Colonic mucosa (tissue), 4 donors: ENCODE measurements at regions not wholly inside any gene's neighbourhood (a gene's known extent, or its start where the extent isn't known, plus 50 kb on each side); places are given as distances from the start of the nearest gene placed in this dataset.
A peak's percentile ranks its signal among the peaks of the same experiment; 100 is the strongest.
"Not testable (repeated sequence)": the region's sequence is repeated elsewhere in the genome, so short reads cannot be mapped to it uniquely, and the experiment has no call there.

ENCODE experiments used
- DNase-seq: peaks from one replicate; pipeline ENCODE4 v3.0.0-alpha.2; 2020
- H3K27ac ChIP-seq: fragments of 200-600 bp; one replicate; pipeline ENCODE4 v1.8.0; 2021
- H3K27me3 ChIP-seq: fragments of 200-600 bp; one replicate; pipeline ENCODE4 v1.8.0; 2021
- H3K36me3 ChIP-seq: fragments of 200-600 bp; one replicate; pipeline ENCODE4 v1.8.0; 2021
- H3K4me1 ChIP-seq: fragments of 200-600 bp; one replicate; pipeline ENCODE4 v1.8.0; 2021; ENCODE audit warnings: mild to moderate bottlenecking
- H3K4me3 ChIP-seq: fragments of 200-600 bp; one replicate; pipeline ENCODE4 v1.8.0; 2021
- H3K9ac ChIP-seq, 2 donors: one replicate each; pipeline ENCODE4 v1.7.0; 2013; ENCODE audit warnings: control low read depth in 2 of 2, low read depth in 2 of 2, low read length in 2 of 2
- H3K9me3 ChIP-seq: fragments of 200-600 bp; one replicate; pipeline ENCODE4 v1.8.0; 2021
- intact Hi-C: fragments of 100-400 bp; cut with DNase I; formaldehyde crosslinking; loops from one replicate; pipeline ENCODE4 v1.14.1; 2022
- TF ChIP-seq, protein P1 (sequence below): fragments of 200-600 bp; IDR thresholded peaks from one replicate; pipeline ENCODE4 v1.8.0; 2022; ENCODE audit warnings: antibody characterized with exemption, mild to moderate bottlenecking
- donor health status: healthy.
- donor health status: DM: no; HTN: no; CAD: no.
- donor health status: DM: no; HTN: no; CAD: no.

DNA sequence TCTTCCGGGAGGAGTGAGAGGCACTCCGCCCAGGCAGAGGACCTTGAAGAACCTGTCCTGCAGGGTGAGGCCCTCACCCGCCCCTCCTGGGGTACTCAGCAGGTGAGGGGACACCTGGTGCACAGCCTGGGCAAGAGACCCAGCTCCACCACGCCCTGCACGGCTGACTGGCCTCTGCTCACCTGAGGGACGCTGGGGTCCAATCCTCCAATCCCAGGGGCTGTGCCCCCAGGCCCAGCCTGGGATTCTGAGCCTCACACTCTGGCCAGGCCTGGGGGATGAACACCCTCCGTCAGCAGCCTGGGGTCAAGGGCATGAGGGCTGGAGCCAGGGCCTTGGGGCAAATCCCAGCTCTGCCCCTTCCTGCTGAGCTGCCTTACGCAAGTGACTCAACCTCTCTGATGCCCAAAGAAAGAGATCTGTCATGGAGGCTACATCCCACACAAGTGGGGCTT is 149.9 kb upstream of the PTPN1 start:
- no peaks in the 10 kb centered on the region for H3K9me3 ChIP-seq
- H3K27me3 ChIP-seq = no peaks in the 10 kb centered on the region
- no peaks in the 10 kb centered on the region for H3K4me1 ChIP-seq
- H3K36me3 ChIP-seq = no peaks in the 10 kb centered on the region
- TF ChIP-seq, protein P1, sequence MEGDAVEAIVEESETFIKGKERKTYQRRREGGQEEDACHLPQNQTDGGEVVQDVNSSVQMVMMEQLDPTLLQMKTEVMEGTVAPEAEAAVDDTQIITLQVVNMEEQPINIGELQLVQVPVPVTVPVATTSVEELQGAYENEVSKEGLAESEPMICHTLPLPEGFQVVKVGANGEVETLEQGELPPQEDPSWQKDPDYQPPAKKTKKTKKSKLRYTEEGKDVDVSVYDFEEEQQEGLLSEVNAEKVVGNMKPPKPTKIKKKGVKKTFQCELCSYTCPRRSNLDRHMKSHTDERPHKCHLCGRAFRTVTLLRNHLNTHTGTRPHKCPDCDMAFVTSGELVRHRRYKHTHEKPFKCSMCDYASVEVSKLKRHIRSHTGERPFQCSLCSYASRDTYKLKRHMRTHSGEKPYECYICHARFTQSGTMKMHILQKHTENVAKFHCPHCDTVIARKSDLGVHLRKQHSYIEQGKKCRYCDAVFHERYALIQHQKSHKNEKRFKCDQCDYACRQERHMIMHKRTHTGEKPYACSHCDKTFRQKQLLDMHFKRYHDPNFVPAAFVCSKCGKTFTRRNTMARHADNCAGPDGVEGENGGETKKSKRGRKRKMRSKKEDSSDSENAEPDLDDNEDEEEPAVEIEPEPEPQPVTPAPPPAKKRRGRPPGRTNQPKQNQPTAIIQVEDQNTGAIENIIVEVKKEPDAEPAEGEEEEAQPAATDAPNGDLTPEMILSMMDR = no peak
- no peak overlapping the region for H3K27ac ChIP-seq
- H3K4me3 ChIP-seq = no peak overlapping the region
- intact Hi-C loops = loop anchor here (10.0 kb wide), 1 partner anchor 95 kb away; no protein-coding TSS in a partner anchor
- H3K9ac ChIP-seq = no peak overlapping the region
- DNase-seq = peak; percentile 84

DNA sequence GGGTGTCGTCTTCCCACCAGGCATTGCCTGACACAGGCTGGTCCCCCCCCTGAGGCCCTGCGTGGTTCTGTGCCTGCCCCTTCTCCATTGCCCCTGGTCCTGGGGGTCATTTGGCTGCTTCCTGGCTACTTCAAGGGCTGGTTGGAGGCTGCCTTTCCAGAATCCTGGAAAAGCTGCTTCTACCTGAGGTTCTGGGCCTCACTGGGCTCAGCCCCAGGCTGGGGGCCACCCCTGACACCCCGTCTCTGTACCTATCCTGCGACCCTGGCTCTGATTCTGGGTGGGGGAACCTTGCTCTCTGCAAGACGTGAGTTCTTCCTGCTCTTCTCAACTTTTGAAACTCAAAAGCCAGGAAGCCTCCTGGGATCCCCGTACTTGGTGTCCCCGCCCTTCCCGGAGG is 149.3 kb upstream of the PTPN1 start:
- Histone ChIP-seq H3K27me3 (no peaks in the 10 kb centered on the region), H3K27ac (no peak overlapping the region), H3K4me3 (no peak overlapping the region), H3K9me3 (no peaks in the 10 kb centered on the region), H3K4me1 (no peaks in the 10 kb centered on the region), H3K36me3 (no peaks in the 10 kb centered on the region), H3K9ac (no peak overlapping the region)
- intact Hi-C loops = loop anchor here (10.0 kb wide), 1 partner anchor 94 kb away; no protein-coding TSS in a partner anchor
- TF ChIP-seq, protein P1 = no peak
- no peak for DNase-seq

DNA sequence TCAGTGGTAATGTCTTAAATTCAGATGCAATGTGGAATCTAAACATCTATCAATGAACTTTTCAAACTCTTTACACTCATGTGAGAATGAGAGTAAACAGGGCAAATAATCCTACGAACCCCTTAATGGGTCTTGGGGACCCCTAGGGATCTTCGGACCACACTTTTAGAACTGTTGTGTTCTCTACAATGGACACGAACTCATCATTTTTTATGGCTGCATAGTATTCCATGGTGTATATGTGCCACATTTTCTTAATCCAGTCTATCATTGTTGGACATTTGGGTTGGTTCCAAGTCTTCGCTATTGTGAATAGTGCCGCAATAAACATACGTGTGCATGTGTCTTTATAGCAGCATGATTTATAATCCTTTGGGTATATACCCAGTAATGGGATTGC is 148.0 kb upstream of the PTPN1 start:
- not testable (repeated sequence) for H3K4me1 ChIP-seq, H3K4me3 ChIP-seq, H3K9me3 ChIP-seq, H3K27me3 ChIP-seq, H3K27ac ChIP-seq, H3K9ac ChIP-seq, H3K36me3 ChIP-seq, DNase-seq
- intact Hi-C loops = loop anchor here (10.0 kb wide), 1 partner anchor 93 kb away; no protein-coding TSS in a partner anchor

DNA sequence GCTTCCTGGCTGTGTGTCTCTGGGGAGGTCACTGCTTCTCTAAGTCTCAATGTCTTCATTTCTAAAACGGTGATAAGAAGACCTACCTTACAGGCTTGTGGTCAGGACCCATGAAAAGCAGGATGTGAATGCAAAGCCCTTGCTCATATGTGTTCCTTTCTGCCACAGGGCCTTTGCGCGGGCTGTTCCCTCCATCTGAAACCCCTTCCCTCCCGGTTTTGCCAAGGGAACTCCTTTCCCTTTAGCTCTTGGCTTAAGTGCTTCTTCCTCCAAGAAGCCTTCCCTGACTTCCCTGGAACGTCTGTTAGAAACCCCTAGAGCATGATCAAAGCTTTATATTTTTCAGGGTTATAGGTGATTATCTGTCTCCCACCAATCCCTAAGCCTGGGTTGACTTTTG is 147.2 kb upstream of the PTPN1 start:
- Histone ChIP-seq H3K4me3 (no peak overlapping the region), H3K27me3 (no peaks in the 10 kb centered on the region), H3K36me3 (no peaks in the 10 kb centered on the region), H3K4me1 (no peaks in the 10 kb centered on the region), H3K27ac (no peak overlapping the region), H3K9ac (no peak overlapping the region), H3K9me3 (no peaks in the 10 kb centered on the region)
- intact Hi-C loops = loop anchor here (10.0 kb wide), 1 partner anchor 92 kb away; no protein-coding TSS in a partner anchor
- TF ChIP-seq, protein P1 = no peak
- no peak for DNase-seq

DNA sequence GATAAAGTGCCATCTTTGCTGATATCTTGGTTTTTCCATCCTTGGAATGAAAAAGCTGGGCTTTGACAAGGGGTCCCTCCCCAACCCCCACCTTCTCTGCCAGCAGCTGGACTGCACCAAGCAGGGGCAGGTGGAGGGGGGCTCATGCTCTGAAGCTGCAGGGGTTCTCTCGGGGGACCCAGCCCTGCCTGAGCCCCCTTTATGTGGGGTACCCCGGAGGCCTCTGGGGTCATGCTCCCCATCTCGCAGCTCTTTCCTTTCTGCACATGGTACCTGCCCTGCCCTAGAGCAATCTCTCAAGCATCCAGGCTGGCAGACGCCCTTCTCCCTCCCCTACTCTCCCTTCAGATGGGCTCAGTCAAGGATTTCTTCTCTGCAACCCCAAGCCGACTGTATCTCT is 146.7 kb upstream of the PTPN1 start:
- no peak for DNase-seq
- intact Hi-C loops = loop anchor here (10.0 kb wide), 1 partner anchor 91 kb away; no protein-coding TSS in a partner anchor
- TF ChIP-seq, protein P1 = no peak

DNA sequence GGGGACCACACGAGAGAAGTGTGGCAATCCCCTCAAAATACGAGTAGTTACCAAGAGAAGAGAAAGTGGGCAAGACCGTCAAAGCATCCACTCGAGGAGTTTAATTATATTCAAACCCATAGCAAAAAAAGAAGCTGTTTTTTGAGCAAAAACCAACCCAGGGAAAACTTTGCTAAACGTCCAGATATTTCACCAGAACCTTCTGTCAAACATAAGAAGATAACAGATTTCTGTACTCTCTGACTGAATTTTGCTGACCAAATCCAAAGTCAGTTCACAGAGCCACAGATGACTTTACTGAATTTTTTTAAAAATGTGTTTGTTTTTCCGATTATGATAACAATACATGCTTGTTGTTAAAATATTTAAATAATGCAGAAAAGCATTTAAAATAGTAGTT is 145.6 kb upstream of the PTPN1 start:
- no peak overlapping the region for H3K27ac ChIP-seq
- H3K9ac ChIP-seq = no peak overlapping the region
- intact Hi-C loops = loop anchor here (10.0 kb wide), 1 partner anchor 90 kb away; no protein-coding TSS in a partner anchor
- no peak overlapping the region for H3K4me3 ChIP-seq
- H3K36me3 ChIP-seq = no peaks in the 10 kb centered on the region
- H3K27me3 ChIP-seq = no peaks in the 10 kb centered on the region
- TF ChIP-seq, protein P1 = no peak
- H3K4me1 ChIP-seq = no peaks in the 10 kb centered on the region
- no peaks in the 10 kb centered on the region for H3K9me3 ChIP-seq
- DNase-seq = no peak

More for the DNA sequence above, 146.7 kb upstream of the PTPN1 start:
- Histone ChIP-seq H3K9ac (no peak overlapping the region), H3K27me3 (no peaks in the 10 kb centered on the region), H3K36me3 (no peaks in the 10 kb centered on the region), H3K4me1 (no peaks in the 10 kb centered on the region), H3K4me3 (no peak overlapping the region), H3K27ac (no peak overlapping the region), H3K9me3 (no peaks in the 10 kb centered on the region)
